ENCODE measurements at regions not wholly inside any gene's neighbourhood (a gene's known extent, or its start where the extent isn't known, plus 50 kb on each side); places are given as distances from the start of the nearest gene placed in this dataset.

GRCh38 chr9:108636013-108636412 is 219.8 kb downstream of the ACTL7B start:
- TF ChIP-seq CTCF (conservative IDR thresholded peaks at IDR 0.05 in 1 of 2, IDR thresholded peaks at IDR 0.05 in 1 of 2; ENCODE audit: extremely low read depth in 1 of 2, insufficient read depth in 1 of 2, low read depth in 1 of 2, low read length in 2 of 2) (no peak), EZH2 (IDR thresholded peaks at IDR 0.05; ENCODE audit: borderline replicate concordance, low read length) (no peak)
